Gastroesophageal sphincter (tissue), 3 donors: ENCODE measurements at regions not wholly inside any gene's neighbourhood (a gene's known extent, or its start where the extent isn't known, plus 50 kb on each side); places are given as distances from the start of the nearest gene placed in this dataset.

Experiments
- EP300 ChIP-seq: sonication (generic); formaldehyde crosslinking; IDR thresholded peaks from one replicate; pipeline ENCODE4 v1.6.1; 2017; ENCODE audit warnings: antibody characterized with exemption, mild to moderate bottlenecking
- TF ChIP-seq, protein P1 (sequence below), 4 experiments: fragments of 200-600 bp in 2 of 4; fragments of 450-650 bp in 2 of 4; sonication (generic) in 1 of 4; IDR thresholded peaks; one replicate each; pipeline ENCODE4 v1.5.1; 2017 to 2019; ENCODE audit warnings: antibody characterized with exemption in 4 of 4, mild to moderate bottlenecking in 2 of 4, moderate library complexity in 2 of 4

DNA sequence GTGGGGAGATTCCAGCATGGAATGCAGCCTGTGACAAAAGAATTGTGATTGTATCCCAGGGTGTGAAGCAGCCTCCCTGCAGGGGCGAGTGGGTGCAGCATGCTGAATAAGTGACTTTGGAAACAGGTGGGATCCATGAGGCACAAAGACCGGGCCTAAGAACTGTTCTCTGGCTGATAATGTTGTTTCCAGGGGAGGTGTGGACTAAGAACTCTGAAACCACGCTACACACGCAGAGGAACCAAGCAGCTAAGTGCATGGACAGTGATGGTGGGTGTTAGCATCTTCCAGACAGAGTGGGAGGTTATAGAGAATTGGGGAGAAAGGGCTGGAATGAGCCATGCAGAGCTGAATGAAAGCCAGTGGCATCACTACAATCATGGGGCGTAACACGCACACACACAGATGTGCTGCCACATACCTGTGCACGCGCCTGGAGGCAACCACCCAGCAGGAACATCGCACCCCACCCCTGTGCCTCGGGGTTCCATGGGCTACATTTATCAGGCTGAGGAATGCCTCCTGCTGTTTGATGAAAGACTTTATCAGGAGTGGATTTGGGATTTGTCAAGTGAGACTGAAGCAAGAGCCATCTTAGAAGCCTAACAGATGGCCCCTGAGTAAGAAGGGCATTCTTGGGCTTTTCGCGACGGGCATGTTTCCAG lies 424.5 kb upstream of the SALL3 start:
- TF ChIP-seq, protein P1, sequence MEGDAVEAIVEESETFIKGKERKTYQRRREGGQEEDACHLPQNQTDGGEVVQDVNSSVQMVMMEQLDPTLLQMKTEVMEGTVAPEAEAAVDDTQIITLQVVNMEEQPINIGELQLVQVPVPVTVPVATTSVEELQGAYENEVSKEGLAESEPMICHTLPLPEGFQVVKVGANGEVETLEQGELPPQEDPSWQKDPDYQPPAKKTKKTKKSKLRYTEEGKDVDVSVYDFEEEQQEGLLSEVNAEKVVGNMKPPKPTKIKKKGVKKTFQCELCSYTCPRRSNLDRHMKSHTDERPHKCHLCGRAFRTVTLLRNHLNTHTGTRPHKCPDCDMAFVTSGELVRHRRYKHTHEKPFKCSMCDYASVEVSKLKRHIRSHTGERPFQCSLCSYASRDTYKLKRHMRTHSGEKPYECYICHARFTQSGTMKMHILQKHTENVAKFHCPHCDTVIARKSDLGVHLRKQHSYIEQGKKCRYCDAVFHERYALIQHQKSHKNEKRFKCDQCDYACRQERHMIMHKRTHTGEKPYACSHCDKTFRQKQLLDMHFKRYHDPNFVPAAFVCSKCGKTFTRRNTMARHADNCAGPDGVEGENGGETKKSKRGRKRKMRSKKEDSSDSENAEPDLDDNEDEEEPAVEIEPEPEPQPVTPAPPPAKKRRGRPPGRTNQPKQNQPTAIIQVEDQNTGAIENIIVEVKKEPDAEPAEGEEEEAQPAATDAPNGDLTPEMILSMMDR (IDR thresholded peaks at IDR 0.05) = no peak
- TF ChIP-seq EP300 = no peak
